ENCODE measurements at regions not wholly inside any gene's neighbourhood (a gene's known extent, or its start where the extent isn't known, plus 50 kb on each side); places are given as distances from the start of the nearest gene placed in this dataset.

- POLR2A ChIA-PET: no interaction called here
These were observed 54.6 kb downstream of the RPP21 start for GRCh38 chr6:30399390-30400058.

GRCh38 chr6:30405934-30406333 lies 61.0 kb downstream of the RPP21 start:
- no peak for TF ChIP-seq ZSCAN20 (CRISPR knock-in tag; IDR thresholded peaks at IDR 0.05)
- no peak for TF ChIP-seq HMGXB4 (CRISPR knock-in tag; IDR thresholded peaks at IDR 0.05; ENCODE audit: borderline replicate concordance)
- TF ChIP-seq REST (IDR thresholded peaks at IDR 0.05): no peak
- TF ChIP-seq SREBF2 (IDR thresholded peaks at IDR 0.05): no peak
- no peak for TF ChIP-seq TFCP2L1 (CRISPR knock-in tag; IDR thresholded peaks at IDR 0.05)
- TF ChIP-seq CBX2 (IDR thresholded peaks at IDR 0.05; ENCODE audit: borderline replicate concordance, low read depth): no peak
- TF ChIP-seq EP300 (IDR thresholded peaks at IDR 0.05): no peak
- H3K9me3 ChIP-seq: peaks cover 5% of the 10 kb centered on the region; the same call in 1 of the 3 replicates
- H3K27ac ChIP-seq: no peak overlapping the region
- CTCF ChIA-PET: interaction anchor here (2.1 to 2.4 kb wide), 2 partner anchors 8 to 167 kb away, joined by 6 to 10 read pairs; no protein-coding TSS in a partner anchor
- FAIRE-seq: no peak
- POLR2A ChIA-PET: no interaction called here
- no peak overlapping the region for H3K4me2 ChIP-seq
- ATAC-seq: no peak
- no peak overlapping the region for H3K4me3 ChIP-seq
- no peak for DNase-seq (ENCODE audit: low read depth in 1 of 2, low spot score in 1 of 2)
- no peaks in the 10 kb centered on the region for H3K4me1 ChIP-seq
- WGBS (ENCODE audit: missing lambda C conversion rate): 25% methylated on average over 2 of the region's 2 CpGs

More at GRCh38 chr6:30399390-30400058, 54.6 kb downstream of the RPP21 start:
- no peak overlapping the region for H3K4me3 ChIP-seq
- ATAC-seq (no peak), FAIRE-seq (no peak), DNase-seq (ENCODE audit: low read depth in 1 of 2, low spot score in 1 of 2) (no peak)
- no peak overlapping the region for H3K4me2 ChIP-seq
- CTCF ChIA-PET: interaction anchor here (1.2 kb wide), 1 partner anchor 161 kb away, joined by 3 read pairs; no protein-coding TSS in a partner anchor
- WGBS (ENCODE audit: missing lambda C conversion rate): 83% methylated on average over 2 of the region's 2 CpGs
- H3K27ac ChIP-seq: no peak overlapping the region
- no peak for TF ChIP-seq GATA3 (IDR thresholded peaks at IDR 0.05; ENCODE audit: borderline replicate concordance)
- TF ChIP-seq TFCP2L1 (CRISPR knock-in tag; IDR thresholded peaks at IDR 0.05): no peak
- no peak for TF ChIP-seq EHMT2 (IDR thresholded peaks at IDR 0.05; ENCODE audit: low read depth)
- TF ChIP-seq CEBPB (IDR thresholded peaks at IDR 0.05): no peak
- TF ChIP-seq HEYL (CRISPR knock-in tag; IDR thresholded peaks at IDR 0.05): no peak
- TF ChIP-seq SREBF2 (IDR thresholded peaks at IDR 0.05): no peak
- no peak for TF ChIP-seq USF2 (IDR thresholded peaks at IDR 0.05)
- H3K4me1 ChIP-seq: no peaks in the 10 kb centered on the region
- no peaks in the 10 kb centered on the region for H3K9me3 ChIP-seq

GRCh38 chr6:30409184-30409583 lies 64.2 kb downstream of the RPP21 start:
- no peaks in the 10 kb centered on the region for H3K4me1 ChIP-seq
- TF ChIP-seq EHF (CRISPR knock-in tag; IDR thresholded peaks at IDR 0.05) (no peak), ATOH8 (CRISPR knock-in tag; IDR thresholded peaks at IDR 0.05; ENCODE audit: low read depth) (no peak), ZNF302 (CRISPR knock-in tag; IDR thresholded peaks at IDR 0.05) (no peak), MAFK (IDR thresholded peaks at IDR 0.05; ENCODE audit: partially characterized antibody) (no peak), CHD2 (IDR thresholded peaks at IDR 0.05; ENCODE audit: low read length, partially characterized antibody) (no peak), POLR2A (IDR thresholded peaks at IDR 0.05; ENCODE audit: low read length) (no peak), ZC3H11A (IDR thresholded peaks at IDR 0.05) (no peak), RFX5 (IDR thresholded peaks at IDR 0.05) (no peak), RNF2 (IDR thresholded peaks at IDR 0.05; ENCODE audit: borderline replicate concordance, low read depth) (no peak), SREBF2 (IDR thresholded peaks at IDR 0.05) (no peak), TP53 (CRISPR knock-in tag; IDR thresholded peaks at IDR 0.05) (no peak)
- no peak overlapping the region for H3K4me2 ChIP-seq
- CTCF ChIA-PET: interaction anchor here (1.0 kb wide), 1 partner anchor 57 kb away, joined by 3 read pairs; no protein-coding TSS in a partner anchor
- FAIRE-seq (no peak), ATAC-seq (no peak), DNase-seq (ENCODE audit: low read depth in 1 of 2, low spot score in 1 of 2) (no peak)
- H3K4me3 ChIP-seq: no peak overlapping the region
- WGBS (ENCODE audit: missing lambda C conversion rate): 0% methylated on average over 2 of the region's 2 CpGs
- POLR2A ChIA-PET: no interaction called here
- H3K27ac ChIP-seq: no peak overlapping the region
- H3K9me3 ChIP-seq: peaks cover 5% of the 10 kb centered on the region; the same call in 1 of the 3 replicates
